HG03439 (cell line): ENCODE measurements at regions not wholly inside any gene's neighbourhood (a gene's known extent, or its start where the extent isn't known, plus 50 kb on each side); places are given as distances from the start of the nearest gene placed in this dataset.

Source experiments
- ATAC-seq: cut with Tn5 transposase; IDR thresholded peaks from one replicate; pipeline ENCODE4 v1.9.1; 2021; ENCODE audit warnings: mild to moderate bottlenecking, moderate library complexity; ENCODE audit not compliant: unreplicated experiment

DNA sequence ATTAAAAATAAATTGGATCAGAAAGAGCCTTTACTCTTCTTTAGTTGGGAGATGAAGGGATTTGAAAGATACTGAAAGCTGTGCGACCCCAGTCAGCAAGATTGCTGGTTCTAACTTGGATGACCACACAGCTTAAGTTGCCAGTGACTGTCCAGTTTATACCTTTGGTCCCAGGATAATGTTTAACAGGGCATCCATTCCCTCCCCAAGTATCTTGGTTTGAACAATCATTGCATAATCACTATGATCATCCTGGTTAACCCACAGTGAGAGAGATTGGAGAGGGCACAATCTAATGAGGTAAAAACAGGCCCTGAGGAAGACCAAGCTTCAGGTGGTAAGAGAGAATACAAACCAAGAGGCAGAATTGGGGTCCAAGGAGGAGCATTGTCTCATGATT lies 798.3 kb downstream of the MAFB start:
- ATAC-seq, result no peak

DNA sequence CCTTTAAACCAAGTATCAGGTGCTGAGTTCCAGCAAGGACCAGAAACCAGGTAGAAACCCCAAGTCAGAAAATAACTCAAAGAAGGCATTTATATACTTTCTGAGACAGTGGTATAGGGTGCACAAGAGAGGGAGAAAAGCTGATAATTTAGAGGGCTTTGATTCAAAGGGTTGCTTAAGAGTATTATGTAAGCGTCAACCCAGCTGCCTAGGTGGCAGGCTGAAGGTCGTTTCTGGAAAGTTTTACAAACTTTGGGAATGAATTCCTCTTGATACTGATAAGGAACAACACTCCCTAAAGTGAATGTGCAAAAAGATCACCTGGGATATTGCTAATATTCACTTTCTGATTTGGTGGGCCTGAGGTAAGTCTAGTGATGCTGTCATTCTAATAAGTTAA lies 800.7 kb downstream of the MAFB start:
- no peak for ATAC-seq

DNA sequence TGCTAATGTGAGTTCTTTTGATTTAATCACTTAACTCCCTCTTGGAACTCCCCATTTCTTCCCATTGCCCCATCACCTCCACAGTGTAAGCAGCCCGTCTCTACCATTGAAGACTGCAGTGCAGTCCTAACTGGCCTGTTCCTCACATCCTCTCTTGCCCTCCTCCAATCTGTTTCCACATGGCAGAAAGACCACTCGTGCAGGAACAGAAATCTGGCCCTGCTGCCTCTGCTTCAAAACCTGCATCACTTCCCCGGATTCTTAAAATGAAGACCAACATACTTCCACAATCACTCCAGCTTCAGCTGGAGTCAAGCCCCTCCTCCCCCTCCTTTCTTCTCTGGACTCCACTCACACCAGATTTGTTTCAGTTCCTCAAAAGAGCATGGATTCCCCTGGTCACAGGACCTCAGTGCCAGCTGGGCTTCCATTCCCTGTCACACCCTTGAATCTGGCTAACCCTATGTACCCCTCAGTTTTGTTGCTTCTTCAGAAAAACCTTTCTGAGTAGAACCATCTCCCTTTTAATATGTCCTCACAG lies 802.3 kb downstream of the MAFB start:
- ATAC-seq, result no peak

DNA sequence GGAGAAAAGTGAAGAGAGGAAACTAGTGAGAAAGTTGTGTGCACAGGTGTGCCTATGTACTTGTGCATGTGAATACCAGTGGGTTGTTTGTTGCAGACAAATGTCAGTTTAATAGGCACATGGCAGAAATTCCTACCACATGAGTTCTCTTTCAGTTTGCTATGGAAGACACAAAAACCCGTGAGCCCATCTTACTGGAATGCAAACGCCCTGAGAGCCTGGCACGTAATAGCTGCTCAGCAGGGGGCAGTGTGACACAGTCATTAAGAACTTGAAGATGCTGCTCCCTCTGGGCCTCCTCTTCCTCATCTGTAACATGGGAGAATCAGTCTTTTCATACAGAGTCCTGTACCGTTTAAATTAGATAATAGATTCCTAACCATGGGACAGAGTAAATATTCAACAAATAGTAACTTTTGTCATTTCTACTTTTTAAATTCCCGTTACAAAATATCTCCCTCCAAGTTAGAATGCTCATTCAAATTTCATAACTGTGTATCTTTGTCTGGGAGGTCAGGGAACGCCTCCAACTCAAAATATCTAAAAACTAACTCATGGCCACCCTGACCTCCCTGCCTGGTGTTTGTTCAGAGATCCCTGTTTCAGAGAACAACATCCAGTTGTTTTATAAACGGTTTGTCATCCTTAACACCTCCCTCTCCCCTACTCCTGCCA lies 802.9 kb downstream of the MAFB start:
- no peak for ATAC-seq

DNA sequence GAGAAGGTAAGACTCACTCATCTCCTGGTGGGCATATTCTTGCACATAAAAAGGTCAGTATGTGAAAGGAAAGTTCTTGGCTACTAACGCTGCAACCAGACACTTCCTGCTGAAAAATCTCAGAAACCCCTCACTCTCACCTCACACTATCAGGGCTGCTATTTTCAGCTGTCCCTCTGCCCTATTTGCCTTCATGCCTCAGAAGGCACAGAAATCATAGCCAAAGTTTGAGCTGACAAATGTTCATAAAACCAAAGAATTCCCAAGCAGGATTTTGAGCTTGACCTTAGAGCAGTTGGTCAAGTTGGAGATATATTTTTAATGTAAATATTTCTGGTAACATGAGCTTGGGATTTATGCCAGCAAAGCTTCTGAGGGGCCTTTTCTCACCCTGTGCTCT lies 806.2 kb downstream of the MAFB start:
- ATAC-seq, result no peak

DNA sequence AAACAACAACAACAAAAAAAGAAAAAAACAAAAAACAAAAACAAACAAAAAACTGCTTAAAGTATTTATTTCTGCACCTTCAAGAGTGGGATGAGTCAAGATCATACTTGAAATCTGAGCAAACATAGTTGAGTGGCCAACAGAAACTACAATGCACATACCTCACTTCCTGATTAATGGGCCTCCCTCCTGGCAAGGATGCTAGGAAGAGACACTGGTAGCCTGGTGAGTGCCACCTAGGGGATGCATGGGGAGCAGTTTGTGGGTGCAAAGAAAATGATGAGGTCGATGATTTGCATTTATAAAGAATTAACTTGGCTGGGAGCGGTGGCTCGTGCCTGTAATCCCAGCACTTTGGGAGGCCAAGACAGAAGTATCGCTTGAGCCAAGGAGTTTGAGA lies 808.1 kb downstream of the MAFB start:
- no peak for ATAC-seq

DNA sequence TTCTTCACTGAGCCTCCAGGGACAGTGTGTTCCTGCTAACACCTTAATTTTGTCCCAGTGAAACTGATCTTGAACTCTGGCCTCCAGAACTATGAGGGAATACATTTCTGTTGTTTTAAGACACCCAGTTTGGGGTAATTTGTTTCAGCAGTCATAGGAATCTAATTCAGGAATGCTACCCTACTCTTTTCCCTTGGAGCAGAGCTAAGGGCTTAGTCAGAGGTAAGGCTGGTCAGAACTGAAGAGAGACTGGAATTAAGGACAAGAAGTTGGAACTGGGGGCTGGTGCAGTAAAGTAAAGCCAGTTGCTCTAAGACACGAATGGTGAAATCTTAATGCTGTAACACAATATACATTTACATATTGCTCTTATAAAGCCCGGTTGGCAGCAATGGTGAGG lies 809.7 kb downstream of the MAFB start:
- ATAC-seq, result no peak

DNA sequence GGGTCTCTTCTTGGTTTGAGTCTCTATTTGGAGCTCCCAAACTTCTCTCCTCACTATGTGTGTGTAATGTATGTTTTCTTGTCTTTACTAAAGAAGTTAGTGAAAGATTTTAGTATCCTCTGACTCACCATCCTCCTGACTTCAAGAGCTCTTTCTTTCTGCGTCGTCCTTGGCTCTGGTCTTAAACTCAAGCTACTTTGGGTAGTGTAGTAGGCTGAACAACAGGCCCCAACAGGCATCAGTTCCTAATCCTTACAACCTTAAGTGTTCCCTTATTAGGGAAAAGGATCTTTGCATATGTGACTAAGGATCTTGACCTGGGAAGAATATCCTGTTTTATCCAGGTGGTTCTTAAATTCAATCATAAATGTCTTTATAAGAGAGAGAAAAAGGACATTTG lies 810.2 kb downstream of the MAFB start:
- ATAC-seq, result no peak

DNA sequence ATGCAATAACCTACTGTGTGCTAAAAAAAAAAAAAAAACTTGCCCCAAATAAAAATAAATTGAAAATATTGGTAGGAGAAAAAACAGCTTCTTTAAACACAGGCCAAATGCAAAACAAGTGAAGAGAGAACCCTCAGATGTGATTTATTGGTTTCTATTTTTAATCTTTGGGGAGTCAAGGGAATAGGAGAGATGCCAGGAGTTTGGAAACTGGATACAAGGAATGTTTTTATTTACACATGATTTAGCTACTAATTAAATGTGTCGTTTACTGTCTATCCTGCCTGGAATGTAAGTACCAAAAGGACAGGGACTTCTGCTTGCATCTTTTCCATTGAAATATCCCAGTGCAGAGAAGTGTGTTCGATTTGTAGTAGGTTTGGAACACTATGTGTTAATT lies 810.7 kb downstream of the MAFB start:
- ATAC-seq, result no peak

DNA sequence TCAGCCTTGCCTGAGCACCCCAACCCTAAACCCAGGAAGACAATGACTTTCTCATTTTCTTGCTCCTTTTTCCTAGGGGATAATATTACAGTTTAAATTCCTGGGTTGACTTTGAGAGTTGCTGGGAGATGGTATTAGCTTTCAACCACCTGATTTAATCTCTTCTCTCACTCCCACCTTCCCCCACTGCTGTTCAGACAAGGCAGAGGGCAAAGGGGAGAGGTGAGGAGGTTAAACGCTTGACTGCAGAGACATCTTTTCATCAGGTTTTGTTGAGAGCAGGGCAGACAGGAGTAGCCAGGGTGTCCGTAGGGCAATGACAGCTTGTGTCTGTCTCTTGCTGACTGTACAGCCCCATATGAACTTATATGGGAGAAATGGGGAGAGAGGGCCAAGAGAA lies 811.2 kb downstream of the MAFB start:
- no peak for ATAC-seq

DNA sequence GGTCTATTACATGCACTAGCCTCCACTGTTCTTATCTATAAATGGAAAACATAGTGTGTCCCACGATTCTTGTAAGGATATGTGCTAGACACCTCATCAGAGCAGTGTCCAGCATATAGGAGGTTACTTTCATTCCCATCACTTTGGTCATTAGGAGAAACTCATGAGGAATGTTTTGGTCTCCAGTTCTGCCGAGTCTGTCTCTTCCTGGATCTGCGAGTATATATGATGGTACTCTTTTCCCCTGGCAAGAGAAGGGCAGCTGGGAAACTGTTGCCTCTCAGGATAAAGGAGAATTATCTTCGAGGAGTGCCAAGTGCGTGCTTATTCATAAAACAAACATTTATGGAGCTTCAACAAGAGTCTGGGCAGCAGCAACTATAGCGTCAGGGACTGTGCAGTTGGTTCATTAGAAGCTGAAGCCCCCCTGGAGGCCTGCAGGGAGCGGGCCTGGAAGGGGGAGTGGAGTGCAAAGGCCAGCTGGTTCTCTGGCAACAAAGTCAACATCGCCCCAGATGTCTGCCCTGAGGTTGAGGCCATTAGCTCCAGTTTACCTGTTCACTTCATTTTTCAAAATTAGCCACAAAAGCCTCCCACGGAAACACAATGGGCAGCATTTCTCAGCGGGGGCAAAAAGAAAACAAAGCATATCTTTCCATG lies 811.9 kb downstream of the MAFB start:
- ATAC-seq, result no peak

DNA sequence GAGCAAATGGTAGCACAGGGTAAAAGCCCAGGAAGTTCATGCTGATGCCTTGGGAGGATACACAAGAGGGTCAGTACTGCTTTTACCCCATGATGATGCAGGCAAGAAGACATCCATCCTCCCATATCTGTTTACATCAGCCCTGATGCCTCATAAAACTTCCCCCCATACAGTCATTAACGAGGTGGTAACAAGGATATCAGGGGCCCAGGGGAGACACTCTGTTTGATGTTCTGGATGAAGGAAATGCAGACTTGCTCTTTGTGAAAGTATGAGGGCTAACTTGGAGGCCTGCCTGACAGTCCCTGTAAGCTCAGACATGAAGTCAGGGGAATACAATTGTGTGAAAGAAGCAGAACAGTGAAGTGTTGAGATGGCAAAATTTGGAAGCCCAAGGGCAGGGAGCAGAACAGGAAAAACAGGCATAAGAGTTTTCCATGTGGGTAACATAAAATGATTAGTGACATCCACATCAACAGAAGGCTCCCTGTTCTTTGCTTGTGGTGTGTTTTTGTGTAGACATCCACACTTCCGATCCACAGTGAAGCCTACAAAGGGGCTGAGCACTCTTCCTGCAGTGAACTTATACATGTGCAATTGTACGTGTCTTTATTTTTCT lies 813.4 kb downstream of the MAFB start:
- ATAC-seq, result no peak

DNA sequence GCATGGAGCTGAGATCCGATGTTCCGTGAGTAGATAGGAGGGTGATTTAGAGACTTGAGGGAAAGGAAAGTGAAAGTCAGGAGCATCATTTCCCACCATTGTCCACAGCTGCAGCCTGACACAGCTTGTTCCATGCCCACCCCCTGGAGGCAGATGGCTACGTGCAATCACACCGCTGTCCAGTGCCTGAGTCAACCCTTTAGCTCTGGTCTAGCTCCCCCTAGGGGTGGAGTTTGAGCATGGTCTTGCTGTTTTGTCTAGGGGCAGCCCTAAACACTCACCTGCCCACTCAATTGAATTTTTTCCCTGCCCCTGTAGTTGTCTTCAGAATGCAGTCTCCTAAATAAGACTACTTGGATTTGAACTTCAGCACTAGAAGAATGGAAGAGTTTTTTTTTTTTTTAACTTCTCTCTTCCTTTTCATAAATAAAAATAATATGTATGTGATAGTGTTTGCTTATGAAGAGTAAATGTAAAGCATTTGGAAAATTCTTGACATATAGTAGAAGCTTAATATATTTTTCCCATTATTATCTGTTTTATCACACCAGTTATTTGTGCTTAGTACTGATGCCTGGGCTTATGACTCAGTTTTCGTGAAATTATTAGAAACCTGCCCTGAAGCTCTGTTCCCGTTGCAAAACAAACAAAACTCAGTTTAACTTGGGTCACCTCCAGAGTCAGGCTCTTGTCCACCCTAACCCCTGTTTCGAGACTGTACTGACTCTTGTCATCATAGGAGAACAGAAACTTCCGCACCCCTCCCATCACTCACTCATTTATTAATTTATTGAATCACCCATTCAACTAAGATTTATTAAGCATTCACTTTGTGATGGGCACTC lies 814.8 kb downstream of the MAFB start:
- ATAC-seq, result peak; percentile 83

DNA sequence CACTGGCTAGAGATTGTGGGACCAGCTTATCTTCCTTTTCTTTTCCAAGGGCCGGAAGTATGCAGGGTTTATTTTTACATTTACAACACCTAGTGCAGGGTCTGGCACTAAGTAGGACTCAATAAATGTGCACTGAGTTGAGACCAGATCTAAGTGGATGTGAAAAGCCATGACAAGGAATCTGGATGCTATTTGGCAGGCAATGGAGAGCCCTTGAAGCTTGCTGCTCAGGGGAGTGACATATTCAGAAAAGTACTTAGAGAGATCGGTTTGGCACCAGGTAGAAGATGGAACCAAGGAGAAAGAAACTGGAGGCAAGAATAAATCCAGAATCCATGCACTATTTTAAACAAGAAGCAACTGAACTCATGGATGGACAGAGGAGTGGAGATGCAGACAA lies 815.8 kb downstream of the MAFB start:
- ATAC-seq, result no peak

DNA sequence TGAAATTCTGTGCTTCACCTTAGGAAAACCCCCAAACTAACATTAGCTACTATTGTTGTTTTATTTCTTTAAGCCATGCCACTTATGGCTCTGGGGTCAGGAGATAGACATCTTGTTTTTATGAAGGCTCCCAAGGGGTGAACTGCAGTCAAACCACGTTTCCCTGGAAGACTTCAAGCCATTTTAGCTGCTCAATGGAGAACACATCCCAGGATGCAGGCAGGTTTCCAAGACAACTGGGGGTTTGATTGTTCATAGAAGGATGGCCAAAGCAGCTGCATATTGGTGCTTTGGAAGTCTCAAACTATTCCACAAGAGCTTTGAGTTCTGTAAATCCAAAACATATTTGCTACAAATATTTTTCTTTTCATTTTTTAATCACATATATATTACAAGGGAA lies 818.0 kb downstream of the MAFB start:
- no peak for ATAC-seq

DNA sequence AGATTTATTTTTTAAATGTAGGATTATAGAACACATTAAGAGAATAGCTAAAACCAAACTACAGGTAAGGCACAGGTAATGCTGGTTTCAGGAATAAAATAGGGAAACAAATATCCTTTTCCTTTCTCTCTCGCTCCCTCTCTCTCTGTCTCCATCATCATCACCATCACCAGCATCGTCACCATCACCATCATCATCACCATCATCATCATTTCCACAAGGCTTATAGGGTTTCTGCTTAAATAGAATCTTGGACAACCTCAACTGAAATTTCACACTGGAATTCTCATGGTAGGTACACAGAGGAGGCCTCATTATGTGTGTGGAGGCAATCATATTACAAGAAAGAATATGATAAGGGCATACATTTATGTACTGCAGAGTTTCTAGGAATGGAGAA lies 823.6 kb downstream of the MAFB start:
- ATAC-seq, result no peak

DNA sequence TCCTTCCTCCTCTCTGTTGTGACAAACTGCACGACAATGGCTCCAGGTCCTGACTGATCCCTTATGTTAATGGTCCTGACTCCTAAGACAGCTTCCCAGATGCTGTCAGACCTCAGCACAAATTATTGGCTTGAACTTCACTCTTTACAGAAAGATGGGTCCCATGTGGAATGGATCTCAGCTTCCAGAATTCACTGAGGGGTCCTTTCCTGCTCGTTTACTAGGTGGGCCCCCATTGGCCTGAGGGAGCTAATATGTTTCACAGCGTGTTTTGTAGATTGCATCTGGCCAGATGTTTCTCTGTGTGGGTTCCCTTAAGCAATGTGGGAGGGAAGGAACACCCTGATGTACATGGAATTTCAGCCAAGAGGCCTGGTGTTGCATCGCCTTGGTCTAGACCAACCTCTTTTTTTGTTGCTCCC lies 826.6 kb downstream of the MAFB start:
- ATAC-seq, result no peak

DNA sequence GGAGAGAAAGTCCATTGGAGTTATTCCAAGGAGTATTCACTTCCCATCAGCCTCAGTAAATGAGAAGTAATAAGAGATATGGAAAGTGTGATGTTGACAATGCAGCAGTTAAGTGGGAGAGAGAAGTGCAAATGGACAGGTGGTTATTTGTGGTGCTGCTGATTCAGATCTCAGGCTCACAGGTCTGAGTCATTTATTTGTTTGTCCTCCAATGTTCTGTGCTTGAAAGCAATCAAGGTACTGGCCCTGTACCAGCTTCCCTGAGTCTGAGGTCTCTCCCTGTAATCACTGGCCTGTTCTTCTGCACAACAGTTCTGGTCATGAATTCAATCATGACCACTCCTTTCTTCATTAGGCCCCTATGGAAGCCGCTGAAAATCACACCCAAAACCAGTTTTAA lies 827.7 kb downstream of the MAFB start:
- no peak for ATAC-seq

DNA sequence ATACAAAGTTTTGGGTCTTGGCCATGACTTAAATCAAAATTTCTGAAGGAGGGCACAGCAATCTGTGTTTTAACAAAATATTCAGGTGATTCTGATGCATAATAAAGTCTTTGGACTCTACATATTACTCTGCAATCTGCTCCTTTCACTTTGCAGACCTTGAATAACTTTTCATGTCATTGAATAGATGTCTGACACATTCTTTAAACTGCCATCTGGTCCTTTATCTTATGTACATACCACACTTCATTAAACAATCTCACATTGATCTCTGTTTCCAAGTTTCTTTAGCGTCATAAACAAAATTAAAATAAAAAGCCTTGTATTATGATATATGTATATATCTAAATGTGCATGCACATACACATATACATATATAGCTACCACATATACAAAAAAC lies 831.2 kb downstream of the MAFB start:
- ATAC-seq, result no peak

DNA sequence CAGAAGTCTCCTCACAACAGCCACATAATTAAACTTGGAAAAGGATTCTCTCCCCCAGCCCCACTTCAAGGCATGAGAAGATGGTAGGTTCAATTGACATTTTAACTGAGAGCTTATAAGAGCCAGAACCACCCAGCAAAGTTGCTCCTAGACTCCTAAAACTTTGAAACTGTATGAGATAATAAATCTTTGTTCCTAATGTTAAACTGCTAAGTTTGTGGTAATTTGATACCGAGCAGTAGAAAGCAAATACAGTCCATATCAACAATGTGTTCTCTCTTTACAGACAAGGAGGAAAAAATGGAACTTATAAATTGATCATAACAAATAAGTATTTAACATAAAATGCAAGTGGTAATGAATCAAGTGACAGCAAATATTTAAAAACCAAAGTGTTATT lies 831.8 kb downstream of the MAFB start:
- ATAC-seq, result no peak

DNA sequence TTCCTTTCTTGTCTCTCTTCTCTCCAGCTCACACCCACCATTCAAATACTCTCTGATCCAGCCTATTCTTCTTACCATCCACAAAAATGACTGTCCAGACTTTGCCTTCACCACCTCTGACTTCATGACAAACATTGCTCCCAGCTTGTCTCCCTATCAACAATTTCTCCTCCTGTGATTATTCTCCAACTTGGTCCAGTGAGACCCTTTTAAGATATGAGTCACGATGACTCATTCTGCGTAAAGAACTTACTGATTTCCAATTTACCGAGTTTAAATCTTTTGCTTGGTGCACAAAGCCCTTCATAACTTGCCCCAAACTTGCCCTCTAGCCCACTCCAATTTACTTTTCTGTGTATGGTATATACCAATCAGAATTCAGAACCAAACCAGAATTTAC lies 833.2 kb downstream of the MAFB start:
- ATAC-seq, result no peak
